PC-3 (cell line): ENCODE measurements at regions not wholly inside any gene's neighbourhood (a gene's known extent, or its start where the extent isn't known, plus 50 kb on each side); places are given as distances from the start of the nearest gene placed in this dataset.
A peak's percentile ranks its signal among the peaks of the same experiment; 100 is the strongest.

Source experiments
- ATAC-seq: fragments of 200-7000 bp; cut with Tn5 transposase; 2 replicates; pipeline ENCODE4 v1.9.1; 2020; ENCODE audit warnings: mild to moderate bottlenecking, moderate library complexity
- BruUV-seq: library from RNA; stranded (reverse); fragments of 400-500 nt; replicated peaks from 2 replicates; lab custom pipeline; 2021; lab: Mats Ljungman, UMichigan
- CTCF ChIA-PET: fragments of 300-600 bp; sonication (Branson Sonifier 250); formaldehyde crosslinking; loops from one replicate; lab custom pipeline; 2022; ENCODE audit warnings: antibody characterized with exemption; lab: Charles Lee
- POLR2A ChIA-PET: fragments of 300-600 bp; sonication (Branson Sonifier 250); formaldehyde crosslinking; loops from one replicate; lab custom pipeline; 2022; ENCODE audit warnings: antibody characterized with exemption; ENCODE audit not compliant: unreplicated experiment; lab: Charles Lee
- DNase-seq: peaks from one replicate; pipeline ENCODE4 v3.0.0-alpha.2; 2015
- H2AFZ ChIP-seq: fragments of 300-600 bp; sonication (generic); 2 replicates; pipeline ENCODE4 v1.6.0; 2016; ENCODE audit warnings: antibody characterized with exemption, low read length
- H3F3A ChIP-seq: fragments of 300-600 bp; sonication (generic); one replicate; pipeline ENCODE4 v1.6.0; 2017; ENCODE audit warnings: antibody characterized with exemption, low read length, control low read depth, mild to moderate bottlenecking; ENCODE audit not compliant: unreplicated experiment
- H3K27ac ChIP-seq: fragments of 300-600 bp; sonication (generic); 2 replicates; pipeline ENCODE4 v1.5.1; 2016; ENCODE audit warnings: mild to moderate bottlenecking, low read length
- H3K27me3 ChIP-seq: fragments of 300-600 bp; sonication (generic); 2 replicates; pipeline ENCODE4 v1.6.1; 2016; ENCODE audit warnings: low read length, mixed read lengths
- H3K36me3 ChIP-seq: fragments of 300-600 bp; sonication (generic); 2 replicates; pipeline ENCODE4 v1.6.1; 2016; ENCODE audit warnings: low read depth, mixed run types, low read length, mixed read lengths
- H3K4me1 ChIP-seq: fragments of 300-600 bp; sonication (generic); 2 replicates; pipeline ENCODE4 v1.5.1; 2016; ENCODE audit warnings: low read length; ENCODE audit not compliant: insufficient read depth
- H3K4me2 ChIP-seq: fragments of 300-600 bp; sonication (generic); 2 replicates; pipeline ENCODE4 v1.6.0; 2016; ENCODE audit warnings: low read length
- H3K4me3 ChIP-seq: fragments of 300-600 bp; sonication (generic); 2 replicates; pipeline ENCODE4 v1.5.1; 2016; ENCODE audit warnings: mild to moderate bottlenecking, low read length, mixed read lengths
- H3K79me2 ChIP-seq: fragments of 300-600 bp; sonication (generic); 2 replicates; pipeline ENCODE4 v1.6.1; 2017; ENCODE audit warnings: low read length, mixed read lengths
- H3K9ac ChIP-seq: fragments of 300-600 bp; sonication (generic); 2 replicates; pipeline ENCODE4 v1.6.0; 2016; ENCODE audit warnings: mild to moderate bottlenecking, low read length
- H3K9me2 ChIP-seq: fragments of 300-600 bp; sonication (generic); replicated peaks from 2 replicates; pipeline ENCODE4 v1.6.1; 2016; ENCODE audit warnings: mixed run types, low read length, mixed read lengths
- H3K9me3 ChIP-seq: fragments of 300-600 bp; sonication (generic); 2 replicates; pipeline ENCODE4 v1.6.1; 2016; ENCODE audit warnings: low read length, mixed read lengths
- H4K20me1 ChIP-seq: fragments of 300-600 bp; sonication (generic); 2 replicates; pipeline ENCODE4 v1.6.1; 2016; ENCODE audit warnings: low read length, mixed read lengths
- CTCF ChIP-seq: fragments of 300-600 bp; sonication (generic); conservative IDR thresholded peaks from 2 replicates; pipeline ENCODE4 v1.5.1; 2017; ENCODE audit warnings: antibody characterized with exemption, low read depth, mild to moderate bottlenecking, low read length
- EZH2 ChIP-seq: fragments of 300-600 bp; sonication (generic); IDR thresholded peaks from one replicate; pipeline ENCODE4 v1.6.1; 2017; ENCODE audit warnings: antibody characterized with exemption, mild to moderate bottlenecking, low read length; ENCODE audit not compliant: unreplicated experiment
- EZH2phosphoT487 ChIP-seq: fragments of 300-600 bp; sonication (generic); IDR thresholded peaks from 2 replicates; pipeline ENCODE4 v1.6.1; 2018; ENCODE audit warnings: mild to moderate bottlenecking, antibody characterized with exemption, low read length, borderline replicate concordance
- intact Hi-C: fragments of 100-400 bp; cut with micrococcal nuclease; formaldehyde crosslinking; loops from 2 replicates; pipeline ENCODE4 v1.9.0; 2023

- Histone ChIP-seq H3K27me3 (no peaks in the 10 kb centered on the region), H3K9me2 (no peaks in the 10 kb centered on the region), H3K79me2 (no peaks in the 10 kb centered on the region), H3K9ac (no peak overlapping the region), H4K20me1 (no peaks in the 10 kb centered on the region), H3K27ac (no peak overlapping the region), H2AFZ (no peak overlapping the region), H3K9me3 (no peaks in the 10 kb centered on the region), H3F3A (no peaks in the 10 kb centered on the region), H3K4me3 (no peak overlapping the region), H3K4me1 (peaks cover 47% of the 10 kb centered on the region), H3K4me2 (no peak overlapping the region), H3K36me3 (no peaks in the 10 kb centered on the region)
- POLR2A ChIA-PET, result no interaction called here
- ATAC-seq (no peak), DNase-seq (no peak)
- CTCF ChIA-PET, result no interaction called here
- intact Hi-C loops, result no loop called here
- no peak for TF ChIP-seq CTCF
- TF ChIP-seq EZH2phosphoT487, result no peak
- no peak for TF ChIP-seq EZH2
- no TSS peak for BruUV-seq
Observed at GRCh38 chr6:14880052-14880451, 365.8 kb upstream of the JARID2 start.

DNA sequence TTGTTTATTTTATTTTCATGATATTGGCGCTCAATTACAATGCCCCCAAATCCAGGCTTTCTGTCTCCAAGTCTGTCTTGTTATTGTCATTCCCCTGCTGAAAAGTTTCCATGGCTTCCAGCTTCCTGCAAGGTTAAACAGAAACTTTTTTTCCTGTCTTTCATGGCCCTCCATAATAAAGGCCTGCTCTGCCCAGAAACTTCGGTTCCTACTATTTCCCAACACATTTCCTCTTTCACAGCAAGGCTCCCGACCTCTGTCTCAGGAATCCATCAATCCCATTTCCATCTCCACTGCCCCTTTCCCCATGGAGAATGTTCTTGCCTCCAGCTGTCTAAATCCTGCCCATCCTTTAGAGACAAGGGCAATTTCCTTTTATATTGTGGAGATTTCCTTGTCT, 365.2 kb upstream of the JARID2 start:
- POLR2A ChIA-PET, result no interaction called here
- Histone ChIP-seq H3K9me3 (no peaks in the 10 kb centered on the region), H3K27ac (peak overlapping the region; percentile 15; the same call in 1 of the 2 replicates), H3K27me3 (no peaks in the 10 kb centered on the region), H3K9me2 (no peaks in the 10 kb centered on the region), H3K9ac (no peak overlapping the region), H3K4me1 (peaks cover 47% of the 10 kb centered on the region), H3K79me2 (no peaks in the 10 kb centered on the region), H2AFZ (no peak overlapping the region), H4K20me1 (no peaks in the 10 kb centered on the region), H3K4me2 (no peak overlapping the region), H3F3A (no peaks in the 10 kb centered on the region), H3K36me3 (no peaks in the 10 kb centered on the region), H3K4me3 (no peak overlapping the region)
- DNase-seq (no peak), ATAC-seq (no peak)
- CTCF ChIA-PET, result no interaction called here
- TF ChIP-seq EZH2phosphoT487 (no peak), CTCF (no peak), EZH2 (no peak)
- intact Hi-C loops, result no loop called here
- BruUV-seq, result no TSS peak

DNA sequence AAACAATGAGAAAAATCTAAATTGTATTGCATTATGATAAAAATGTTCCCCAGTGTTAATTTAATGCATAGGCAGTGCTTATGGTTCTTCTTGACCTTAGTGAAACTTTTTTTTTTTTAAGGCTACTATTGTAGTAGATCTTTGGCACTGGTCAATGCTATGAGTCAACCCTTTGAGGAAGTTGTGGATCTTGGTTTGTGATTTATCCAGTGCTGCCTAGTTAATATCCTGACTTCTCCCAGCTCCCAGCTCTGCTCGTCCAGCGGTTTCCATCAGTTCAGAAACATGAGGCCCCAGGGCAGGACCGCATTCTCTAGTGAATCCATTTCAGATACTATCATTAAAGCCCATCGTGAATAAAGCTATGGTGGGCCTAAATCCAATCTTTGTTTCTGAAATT, 364.5 kb upstream of the JARID2 start:
- DNase-seq (peak; percentile 79), ATAC-seq (peak; percentile 77)
- Histone ChIP-seq H3K27me3 (no peaks in the 10 kb centered on the region), H3K4me2 (peak overlapping the region; percentile 49), H2AFZ (no peak overlapping the region), H3K27ac (peak overlapping the region; percentile 50), H3K4me1 (peaks cover 45% of the 10 kb centered on the region), H3K79me2 (no peaks in the 10 kb centered on the region), H4K20me1 (no peaks in the 10 kb centered on the region), H3K4me3 (no peak overlapping the region), H3K9ac (no peak overlapping the region), H3F3A (no peaks in the 10 kb centered on the region), H3K36me3 (no peaks in the 10 kb centered on the region), H3K9me3 (no peaks in the 10 kb centered on the region), H3K9me2 (no peaks in the 10 kb centered on the region)
- ChIA-PET CTCF (no interaction called here), POLR2A (no interaction called here)
- TF ChIP-seq EZH2, result no peak
- no peak for TF ChIP-seq EZH2phosphoT487
- no peak for TF ChIP-seq CTCF
- intact Hi-C loops, result no loop called here
- BruUV-seq, result no TSS peak
